Testis (tissue), 2 donors: ENCODE measurements at regions not wholly inside any gene's neighbourhood (a gene's known extent, or its start where the extent isn't known, plus 50 kb on each side); places are given as distances from the start of the nearest gene placed in this dataset.

Source experiments
- DNase-seq: peaks from one replicate; pipeline ENCODE4 v3.0.0-alpha.2; 2019
- H3K27ac ChIP-seq, 2 donors: fragments of 200-600 bp; sonication (generic); one replicate each; pipeline ENCODE4 v1.5.1; 2019
- H3K27me3 ChIP-seq: fragments of 200-600 bp; sonication (generic); one replicate; pipeline ENCODE4 v1.5.1; 2019
- H3K36me3 ChIP-seq: fragments of 200-600 bp; sonication (generic); one replicate; pipeline ENCODE4 v1.5.1; 2017; ENCODE audit warnings: low read depth; ENCODE audit errors: missing control alignments
- H3K4me1 ChIP-seq: fragments of 200-600 bp; sonication (generic); one replicate; pipeline ENCODE4 v1.5.1; 2019
- H3K4me3 ChIP-seq, 2 donors: fragments of 200-600 bp; sonication (generic); one replicate each; pipeline ENCODE4 v1.5.1; 2017 to 2019
- H3K9me3 ChIP-seq: fragments of 200-600 bp; sonication (generic); one replicate; pipeline ENCODE4 v1.5.1; 2017
- POLR2A ChIP-seq: fragments of 450-650 bp; IDR thresholded peaks from one replicate; pipeline ENCODE4 v1.6.1; 2017; ENCODE audit warnings: antibody characterized with exemption, mild to moderate bottlenecking, moderate library complexity
- WGBS, 2 donors: methylation state at CpG; one replicate each; pipeline ENCODE4 v1.1.5; 2018; 5-methylcytosine and 5-hydroxymethylcytosine counted together
- intact Hi-C: fragments of 100-400 bp; cut with DNase I; formaldehyde crosslinking; loops from one replicate; pipeline ENCODE4 v1.15.1; 2023; ENCODE audit warnings: low total_unique reads
- TF ChIP-seq, protein P1 (sequence below), 3 experiments: fragments of 450-650 bp in 2 of 3; fragments of 200-600 bp in 1 of 3; sonication (generic) in 1 of 3; IDR thresholded peaks; one replicate each; pipeline ENCODE4 v1.5.1; 2016 to 2019; ENCODE audit warnings: antibody characterized with exemption in 3 of 3, mild to moderate bottlenecking in 2 of 3, moderate library complexity in 1 of 3

DNA sequence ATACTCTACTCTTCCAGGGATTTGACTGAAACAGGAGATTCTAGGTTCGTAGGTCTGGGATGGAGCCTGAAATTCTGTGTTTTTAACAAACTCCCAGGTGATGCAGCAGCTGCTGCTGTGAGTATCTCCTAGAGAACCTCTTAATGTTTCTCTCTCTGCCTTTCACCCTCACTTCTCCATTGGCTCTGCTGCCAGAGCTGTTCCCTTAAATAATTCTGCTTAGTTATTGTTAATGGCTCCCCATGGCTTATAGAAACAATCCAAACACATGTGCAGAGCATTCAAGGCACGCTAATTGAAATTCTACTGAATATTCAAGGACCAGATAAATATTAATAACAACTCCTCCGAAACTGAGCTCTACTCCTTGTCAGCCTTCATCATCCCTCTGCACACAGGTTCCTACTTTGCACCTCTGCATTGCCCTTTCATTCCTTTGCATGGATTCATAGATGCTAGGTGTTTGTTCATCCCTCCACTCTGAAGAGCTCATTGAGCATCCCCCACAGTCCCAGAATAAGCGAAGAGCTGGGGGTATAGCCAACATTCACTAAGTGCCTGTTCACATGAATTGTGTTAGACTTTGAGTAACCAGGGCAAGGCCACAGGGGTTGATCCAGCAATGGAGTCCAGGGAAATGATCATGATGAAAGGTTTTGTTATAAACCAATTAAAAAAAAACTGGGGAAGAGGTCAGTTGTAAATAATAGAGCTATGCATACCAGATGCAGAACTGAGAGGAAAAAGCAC, 488.4 kb upstream of the JAG1 start:
- Histone ChIP-seq H3K36me3 (no peaks in the 10 kb centered on the region), H3K4me3 (no peak overlapping the region), H3K9me3 (no peaks in the 10 kb centered on the region), H3K27me3 (no peaks in the 10 kb centered on the region), H3K4me1 (no peaks in the 10 kb centered on the region), H3K27ac (no peak overlapping the region)
- intact Hi-C loops = no loop called here
- WGBS, 2 donors = 85 to 87% methylated on average over 4 of the region's 4 CpGs
- DNase-seq = no peak
- TF ChIP-seq, protein P1, sequence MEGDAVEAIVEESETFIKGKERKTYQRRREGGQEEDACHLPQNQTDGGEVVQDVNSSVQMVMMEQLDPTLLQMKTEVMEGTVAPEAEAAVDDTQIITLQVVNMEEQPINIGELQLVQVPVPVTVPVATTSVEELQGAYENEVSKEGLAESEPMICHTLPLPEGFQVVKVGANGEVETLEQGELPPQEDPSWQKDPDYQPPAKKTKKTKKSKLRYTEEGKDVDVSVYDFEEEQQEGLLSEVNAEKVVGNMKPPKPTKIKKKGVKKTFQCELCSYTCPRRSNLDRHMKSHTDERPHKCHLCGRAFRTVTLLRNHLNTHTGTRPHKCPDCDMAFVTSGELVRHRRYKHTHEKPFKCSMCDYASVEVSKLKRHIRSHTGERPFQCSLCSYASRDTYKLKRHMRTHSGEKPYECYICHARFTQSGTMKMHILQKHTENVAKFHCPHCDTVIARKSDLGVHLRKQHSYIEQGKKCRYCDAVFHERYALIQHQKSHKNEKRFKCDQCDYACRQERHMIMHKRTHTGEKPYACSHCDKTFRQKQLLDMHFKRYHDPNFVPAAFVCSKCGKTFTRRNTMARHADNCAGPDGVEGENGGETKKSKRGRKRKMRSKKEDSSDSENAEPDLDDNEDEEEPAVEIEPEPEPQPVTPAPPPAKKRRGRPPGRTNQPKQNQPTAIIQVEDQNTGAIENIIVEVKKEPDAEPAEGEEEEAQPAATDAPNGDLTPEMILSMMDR (IDR thresholded peaks at IDR 0.05) = no peak
- no peak for TF ChIP-seq POLR2A

DNA sequence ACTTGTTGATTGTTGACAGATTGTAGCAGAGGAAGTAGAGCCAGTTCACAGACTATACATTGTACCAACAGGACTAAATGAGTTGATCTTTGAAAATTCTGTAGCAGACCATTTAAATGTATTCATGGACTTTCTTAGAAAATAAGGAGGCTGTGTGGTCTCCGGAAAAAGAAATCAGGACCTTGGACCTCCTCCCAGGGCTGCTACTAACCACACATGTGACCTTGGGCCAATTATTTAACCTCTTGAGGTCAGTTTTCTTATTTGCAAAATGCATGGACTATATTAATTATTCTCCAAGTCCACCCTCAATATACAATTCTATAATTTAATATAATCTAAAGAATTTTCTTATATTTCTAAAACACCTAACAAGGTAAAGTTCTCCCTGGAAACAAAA, 492.0 kb upstream of the JAG1 start:
- Histone ChIP-seq H3K4me1 (no peaks in the 10 kb centered on the region), H3K27me3 (no peaks in the 10 kb centered on the region), H3K27ac (no peak overlapping the region), H3K9me3 (no peaks in the 10 kb centered on the region), H3K4me3 (no peak overlapping the region), H3K36me3 (no peaks in the 10 kb centered on the region)
- intact Hi-C loops = no loop called here
- 18 to 23% methylated on average over 1 of the region's 1 CpG for WGBS, 2 donors
- no peak for DNase-seq
- no peak for TF ChIP-seq POLR2A
- TF ChIP-seq, protein P1 (IDR thresholded peaks at IDR 0.05) = no peak

DNA sequence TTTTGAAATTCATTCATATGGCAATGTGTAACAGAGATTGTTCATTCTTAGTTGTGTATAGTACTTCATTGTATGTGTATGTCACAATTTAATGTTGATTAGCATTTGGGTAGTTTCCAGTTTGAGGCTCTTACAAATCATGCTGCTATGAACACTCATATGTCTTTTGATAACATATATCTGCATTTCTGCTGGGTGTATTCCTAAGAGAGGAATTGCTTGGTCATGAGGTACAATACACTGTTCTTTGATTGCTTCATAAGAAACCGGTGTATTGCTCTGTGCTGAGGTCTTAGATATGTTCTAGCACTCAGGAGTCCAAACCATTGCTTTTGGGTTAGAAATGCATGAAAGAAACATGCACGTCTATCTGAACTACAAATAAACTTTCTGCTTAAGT, 492.9 kb upstream of the JAG1 start:
- no peaks in the 10 kb centered on the region for H3K9me3 ChIP-seq
- no peak overlapping the region for H3K4me3 ChIP-seq
- no peaks in the 10 kb centered on the region for H3K4me1 ChIP-seq
- intact Hi-C loops = no loop called here
- no peaks in the 10 kb centered on the region for H3K36me3 ChIP-seq
- TF ChIP-seq, protein P1 (IDR thresholded peaks at IDR 0.05) = no peak
- TF ChIP-seq POLR2A = no peak
- no peaks in the 10 kb centered on the region for H3K27me3 ChIP-seq
- no peak overlapping the region for H3K27ac ChIP-seq
- 77 to 81% methylated on average over 2 of the region's 2 CpGs for WGBS, 2 donors
- DNase-seq = no peak

DNA sequence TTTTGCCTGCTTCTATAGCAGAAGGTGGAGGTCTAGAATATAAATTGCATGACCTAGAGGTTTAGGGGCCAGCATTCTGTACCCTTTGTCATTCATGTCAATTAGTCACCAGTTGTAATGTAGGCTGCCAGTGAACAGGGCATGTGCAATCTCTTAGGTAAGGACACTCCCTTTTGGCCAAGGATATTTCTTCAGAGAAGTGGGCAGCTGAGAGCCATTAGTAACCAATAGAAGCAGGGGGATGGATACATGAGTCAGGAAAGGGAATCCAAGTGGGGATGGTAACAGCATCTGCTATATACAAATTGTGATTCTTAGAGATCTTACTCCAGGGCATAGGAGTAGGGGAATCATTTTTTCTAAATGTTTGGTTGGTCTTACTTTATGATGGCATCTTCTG, 494.2 kb upstream of the JAG1 start:
- Histone ChIP-seq H3K36me3 (no peaks in the 10 kb centered on the region), H3K4me1 (no peaks in the 10 kb centered on the region), H3K27me3 (no peaks in the 10 kb centered on the region), H3K9me3 (no peaks in the 10 kb centered on the region), H3K4me3 (no peak overlapping the region), H3K27ac (no peak overlapping the region)
- intact Hi-C loops = no loop called here
- DNase-seq = no peak
- TF ChIP-seq, protein P1 (IDR thresholded peaks at IDR 0.05) = no peak
- TF ChIP-seq POLR2A = no peak

DNA sequence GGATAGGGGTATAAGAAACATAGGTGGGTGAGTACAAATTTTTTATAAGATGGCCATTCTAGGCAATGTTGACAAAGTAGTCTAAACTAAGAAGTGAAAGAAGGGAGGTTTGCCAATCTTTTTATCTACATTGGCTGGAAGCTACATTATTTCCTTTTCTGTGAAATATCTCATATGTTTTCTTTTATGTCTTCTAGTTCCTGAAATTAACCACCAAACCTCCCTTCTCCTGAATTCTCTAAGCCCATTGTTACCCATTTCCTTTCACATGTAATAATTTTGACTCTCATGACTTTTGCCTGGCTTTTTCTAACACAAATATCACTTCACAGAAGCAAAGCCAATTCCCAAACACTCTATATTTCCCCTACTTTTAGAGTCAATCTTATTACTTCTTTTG, 496.2 kb upstream of the JAG1 start:
- Histone ChIP-seq H3K4me1 (no peaks in the 10 kb centered on the region), H3K27me3 (no peaks in the 10 kb centered on the region), H3K4me3 (no peak overlapping the region), H3K27ac (no peak overlapping the region), H3K9me3 (no peaks in the 10 kb centered on the region), H3K36me3 (no peaks in the 10 kb centered on the region)
- intact Hi-C loops = no loop called here
- DNase-seq = no peak
- TF ChIP-seq, protein P1 (IDR thresholded peaks at IDR 0.05) = no peak
- no peak for TF ChIP-seq POLR2A
